ENCODE measurements at regions not wholly inside any gene's neighbourhood (a gene's known extent, or its start where the extent isn't known, plus 50 kb on each side); places are given as distances from the start of the nearest gene placed in this dataset.
"Not testable (repeated sequence)": the region's sequence is repeated elsewhere in the genome, so short reads cannot be mapped to it uniquely, and the experiment has no call there.

DNA sequence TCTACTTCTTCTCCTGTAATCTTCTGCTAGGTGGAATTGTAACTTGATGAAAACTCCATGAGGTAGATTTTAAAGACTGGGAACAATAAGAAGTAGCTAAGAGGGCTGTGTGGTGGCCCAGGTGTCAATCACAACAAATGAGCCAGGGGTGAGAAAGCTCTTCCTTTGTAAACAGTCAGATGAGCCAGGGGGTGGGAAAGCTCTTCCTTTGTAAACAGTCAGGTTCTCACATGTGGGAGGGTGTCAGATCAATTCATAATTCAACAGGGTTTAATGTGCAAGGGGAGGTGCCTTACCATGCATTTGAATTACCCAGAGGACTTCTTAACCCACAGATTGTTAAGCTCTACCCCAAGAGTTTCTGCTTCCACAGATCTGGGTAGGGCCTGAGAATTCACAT, 312.4 kb upstream of the AUTS2 start:
- no peak for DNase-seq (ENCODE audit: low read depth)

GRCh38 chr7:69295977-69296376, 302.3 kb upstream of the AUTS2 start:
- DNase-seq (ENCODE audit: low read depth), result no peak

DNA sequence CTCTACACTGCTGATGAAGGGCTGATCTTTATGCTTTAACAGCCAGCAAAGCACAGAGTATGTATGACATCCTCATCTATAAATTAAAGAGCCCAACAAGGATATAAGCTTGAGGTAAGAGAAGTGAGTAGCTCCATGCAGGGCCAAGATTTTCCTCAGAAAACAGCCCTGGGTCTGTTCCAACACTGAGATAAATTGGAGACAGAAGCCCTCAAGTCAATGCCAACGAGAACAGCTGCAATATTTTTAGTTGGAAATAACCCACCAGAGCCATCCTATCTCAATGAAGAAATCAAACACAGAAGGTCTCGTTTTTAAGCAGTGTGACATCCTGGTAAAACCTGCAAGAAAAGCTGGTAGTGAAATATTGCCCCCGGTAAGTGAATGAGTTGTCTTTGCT, 297.0 kb upstream of the AUTS2 start:
- no peak for DNase-seq (ENCODE audit: low read depth)

DNA sequence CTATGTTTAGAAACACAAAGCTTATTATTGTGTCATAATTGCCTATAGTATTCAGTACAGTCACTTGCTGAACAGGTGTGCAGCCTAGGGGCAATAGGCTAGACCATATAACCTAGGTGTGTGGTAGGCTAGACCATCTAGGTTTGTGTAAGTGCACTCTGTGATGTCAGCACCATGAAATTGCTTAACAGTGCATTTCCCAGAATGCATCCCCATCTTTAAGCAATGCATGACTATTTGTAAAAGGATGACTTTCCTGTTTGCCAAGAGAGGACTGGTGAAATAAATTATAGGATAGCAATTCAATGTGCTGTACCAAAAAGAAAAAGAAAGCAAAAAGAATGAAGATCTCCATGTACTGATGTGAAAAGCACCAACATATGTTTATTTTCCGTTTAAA, 288.7 kb upstream of the AUTS2 start:
- DNase-seq (ENCODE audit: low read depth), result no peak

DNA sequence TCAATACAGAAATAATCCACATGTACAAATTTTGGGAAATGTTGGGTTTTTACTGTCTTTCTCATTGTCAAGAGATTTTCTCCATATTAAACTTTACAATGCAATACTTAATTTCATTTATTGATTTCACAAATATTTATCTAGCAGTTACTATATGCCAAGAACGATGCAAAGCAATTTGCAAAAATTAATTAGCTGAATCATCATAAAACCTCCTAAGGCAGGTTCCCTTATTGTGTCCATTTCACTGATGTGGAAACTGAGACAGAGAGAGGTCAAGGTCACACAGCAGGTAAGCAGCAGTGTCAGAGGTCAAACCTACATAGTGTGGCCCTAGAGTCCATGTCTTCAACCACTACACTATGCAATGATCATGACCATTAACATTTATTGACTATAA, 286.8 kb upstream of the AUTS2 start:
- DNase-seq (ENCODE audit: low read depth), result no peak

- DNase-seq (ENCODE audit: low read depth), result not testable (repeated sequence)
Measured at GRCh38 chr7:69313852-69314251, 284.4 kb upstream of the AUTS2 start.

GRCh38 chr7:69318794-69319193, 279.5 kb upstream of the AUTS2 start:
- DNase-seq (ENCODE audit: low read depth), result no peak

- DNase-seq (ENCODE audit: low read depth), result no peak
Measured at GRCh38 chr7:69328516-69328915, 269.8 kb upstream of the AUTS2 start.

GRCh38 chr7:69334701-69335100, 263.6 kb upstream of the AUTS2 start:
- no peak for DNase-seq (ENCODE audit: low read depth)

DNA sequence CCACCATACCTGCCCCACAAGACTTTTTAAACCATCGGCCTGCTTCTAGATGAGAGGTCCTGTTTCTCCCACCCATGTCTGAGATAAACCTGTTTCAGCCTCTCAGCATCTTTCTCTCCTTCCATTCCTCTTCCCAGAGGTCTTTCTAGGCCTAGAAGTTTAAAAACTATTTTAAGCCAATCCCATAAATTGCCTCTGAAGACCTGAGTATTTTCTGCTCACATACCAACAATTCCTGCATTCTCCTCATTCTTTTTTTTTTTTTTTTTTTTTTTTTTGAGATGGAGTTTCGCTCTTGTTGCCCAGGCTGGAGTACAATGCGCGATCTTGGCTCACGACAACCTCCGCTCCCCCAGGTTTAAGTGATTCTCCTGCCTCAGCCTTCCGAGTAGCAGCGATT, 262.9 kb upstream of the AUTS2 start:
- DNase-seq (ENCODE audit: low read depth), result no peak

GRCh38 chr7:69336976-69337375, 261.3 kb upstream of the AUTS2 start:
- no peak for DNase-seq (ENCODE audit: low read depth)

- DNase-seq (ENCODE audit: low read depth), result no peak
Measured at GRCh38 chr7:69338144-69338543, 260.1 kb upstream of the AUTS2 start.

DNA sequence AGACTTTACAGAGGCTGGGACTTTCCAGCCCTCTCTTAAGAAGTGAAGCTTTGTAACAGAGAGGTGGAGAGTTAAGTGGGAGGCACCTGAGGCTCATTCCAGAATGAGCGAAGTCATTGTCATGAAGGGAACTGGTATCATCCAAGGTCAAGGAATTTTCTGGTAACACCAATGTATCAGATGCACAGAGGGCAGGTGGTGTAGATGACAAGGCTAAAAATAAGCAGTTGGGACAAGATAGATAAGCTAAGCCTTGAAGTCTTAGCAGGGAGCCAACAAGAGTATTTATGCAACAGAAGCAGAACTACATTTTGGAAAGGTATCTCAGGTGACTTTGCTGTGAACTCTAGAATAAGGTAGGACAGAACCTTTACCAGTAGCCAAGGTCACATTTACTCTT, 257.0 kb upstream of the AUTS2 start:
- DNase-seq (ENCODE audit: low read depth), result no peak

- no peak for DNase-seq (ENCODE audit: low read depth)
Measured at GRCh38 chr7:69342154-69342884, 256.0 kb upstream of the AUTS2 start.

GRCh38 chr7:69349291-69349690, 249.0 kb upstream of the AUTS2 start:
- no peak for DNase-seq (ENCODE audit: low read depth)

GRCh38 chr7:69358163-69358821, 240.0 kb upstream of the AUTS2 start:
- DNase-seq (ENCODE audit: low read depth), result no peak

- no peak for DNase-seq (ENCODE audit: low read depth)
Measured at GRCh38 chr7:69359003-69359700, 239.1 kb upstream of the AUTS2 start.

- DNase-seq (ENCODE audit: low read depth), result no peak
Measured at GRCh38 chr7:69360913-69361312, 237.4 kb upstream of the AUTS2 start.

DNA sequence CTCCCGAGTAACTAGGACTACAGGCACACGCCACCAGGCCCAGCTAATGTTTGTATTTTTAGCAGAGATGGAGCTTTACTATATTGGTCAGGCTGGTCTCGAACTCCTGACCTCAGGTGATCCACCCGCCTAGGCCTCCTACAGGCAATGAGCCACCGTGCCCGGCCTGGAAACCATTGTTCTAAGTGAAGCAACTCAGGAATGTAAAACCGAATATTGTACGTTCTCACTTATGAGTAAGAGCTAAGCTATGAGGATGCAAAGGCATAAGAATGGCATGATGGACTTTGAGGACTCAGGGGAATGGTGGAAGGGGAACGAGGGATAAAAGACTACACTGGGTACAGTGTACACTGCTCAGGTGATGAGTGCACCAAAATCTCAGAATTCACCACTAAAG, 235.1 kb upstream of the AUTS2 start:
- no peak for DNase-seq (ENCODE audit: low read depth)

GRCh38 chr7:69364813-69365643, 233.2 kb upstream of the AUTS2 start:
- no peak for DNase-seq (ENCODE audit: low read depth)

GRCh38 chr7:69365651-69366192, 232.6 kb upstream of the AUTS2 start:
- peak; percentile 13 for DNase-seq (ENCODE audit: low read depth)

DNA sequence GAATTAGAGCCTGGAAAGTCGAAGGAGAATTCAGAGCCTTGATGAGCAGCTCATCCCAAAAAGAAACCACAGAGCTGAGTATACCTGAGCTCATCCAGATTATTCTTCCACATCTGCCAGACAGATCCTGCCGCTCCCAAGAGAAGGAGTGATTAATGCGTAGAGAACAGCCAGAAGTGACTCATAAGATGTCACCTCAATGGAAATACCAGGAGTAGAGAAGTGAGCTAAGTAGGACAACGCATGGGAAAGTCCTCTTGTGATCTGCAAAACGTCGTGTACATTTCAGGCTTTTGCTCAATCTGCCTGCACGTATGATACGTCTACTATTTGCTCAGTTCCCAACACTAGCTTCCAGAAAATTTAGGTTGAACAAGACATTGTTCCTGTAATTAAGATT, 230.5 kb upstream of the AUTS2 start:
- DNase-seq (ENCODE audit: low read depth), result peak; percentile 50
